Loucy (cell line): ENCODE measurements at regions not wholly inside any gene's neighbourhood (a gene's known extent, or its start where the extent isn't known, plus 50 kb on each side); places are given as distances from the start of the nearest gene placed in this dataset.

ENCODE experiments used
- EZH2phosphoT487 ChIP-seq: fragments of 200-600 bp; IDR thresholded peaks from 2 replicates; pipeline ENCODE4 v1.6.1; 2018; ENCODE audit warnings: antibody characterized with exemption, mild to moderate bottlenecking, moderate library complexity, borderline replicate concordance
- TF ChIP-seq, protein P1 (sequence below): fragments of 200-600 bp; sonication (generic); conservative IDR thresholded peaks from 2 replicates; pipeline ENCODE4 v1.5.1; 2014; ENCODE audit warnings: mild to moderate bottlenecking, antibody characterized with exemption, low read length

GRCh38 chr19:30297969-30298368 is 74.2 kb upstream of the ZNF536 start:
- no peak for TF ChIP-seq EZH2phosphoT487
- TF ChIP-seq, protein P1, sequence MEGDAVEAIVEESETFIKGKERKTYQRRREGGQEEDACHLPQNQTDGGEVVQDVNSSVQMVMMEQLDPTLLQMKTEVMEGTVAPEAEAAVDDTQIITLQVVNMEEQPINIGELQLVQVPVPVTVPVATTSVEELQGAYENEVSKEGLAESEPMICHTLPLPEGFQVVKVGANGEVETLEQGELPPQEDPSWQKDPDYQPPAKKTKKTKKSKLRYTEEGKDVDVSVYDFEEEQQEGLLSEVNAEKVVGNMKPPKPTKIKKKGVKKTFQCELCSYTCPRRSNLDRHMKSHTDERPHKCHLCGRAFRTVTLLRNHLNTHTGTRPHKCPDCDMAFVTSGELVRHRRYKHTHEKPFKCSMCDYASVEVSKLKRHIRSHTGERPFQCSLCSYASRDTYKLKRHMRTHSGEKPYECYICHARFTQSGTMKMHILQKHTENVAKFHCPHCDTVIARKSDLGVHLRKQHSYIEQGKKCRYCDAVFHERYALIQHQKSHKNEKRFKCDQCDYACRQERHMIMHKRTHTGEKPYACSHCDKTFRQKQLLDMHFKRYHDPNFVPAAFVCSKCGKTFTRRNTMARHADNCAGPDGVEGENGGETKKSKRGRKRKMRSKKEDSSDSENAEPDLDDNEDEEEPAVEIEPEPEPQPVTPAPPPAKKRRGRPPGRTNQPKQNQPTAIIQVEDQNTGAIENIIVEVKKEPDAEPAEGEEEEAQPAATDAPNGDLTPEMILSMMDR = no peak
